GM18520 (cell line): ENCODE measurements at regions not wholly inside any gene's neighbourhood (a gene's known extent, or its start where the extent isn't known, plus 50 kb on each side); places are given as distances from the start of the nearest gene placed in this dataset.
"Not testable (repeated sequence)": the region's sequence is repeated elsewhere in the genome, so short reads cannot be mapped to it uniquely, and the experiment has no call there.

Experiments
- ATAC-seq: cut with Tn5 transposase; IDR thresholded peaks from one replicate; pipeline ENCODE4 v1.9.1; 2021; ENCODE audit not compliant: unreplicated experiment

DNA sequence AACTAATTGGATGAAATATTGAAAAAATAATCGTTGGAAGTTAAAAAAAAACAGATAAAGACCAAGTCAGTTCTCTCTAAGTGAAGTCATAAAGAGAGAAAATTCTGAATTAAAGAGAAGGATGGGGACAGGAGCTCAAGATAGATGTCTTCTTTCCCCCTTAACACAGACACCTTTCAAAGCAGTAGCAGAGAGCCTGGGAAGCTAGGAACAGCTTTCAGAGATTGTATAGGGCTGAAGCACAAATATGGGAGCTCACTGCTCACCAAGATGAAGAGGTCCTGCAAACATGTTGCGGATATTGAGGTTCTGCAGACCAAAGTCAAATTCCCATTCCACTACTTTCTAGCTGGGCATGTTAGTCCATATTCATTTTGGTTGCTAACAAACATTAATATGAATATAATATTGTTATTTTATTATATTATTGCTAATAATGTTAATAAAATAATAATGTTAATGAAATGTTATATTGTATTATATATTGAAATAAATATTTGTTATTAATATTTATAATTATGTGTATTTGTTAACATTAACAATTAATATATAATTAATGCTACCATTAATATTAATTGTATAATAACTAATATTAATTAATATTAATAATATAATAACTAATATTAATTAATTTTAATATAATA lies 319.1 kb downstream of the OXSM start:
- no peak for ATAC-seq

DNA sequence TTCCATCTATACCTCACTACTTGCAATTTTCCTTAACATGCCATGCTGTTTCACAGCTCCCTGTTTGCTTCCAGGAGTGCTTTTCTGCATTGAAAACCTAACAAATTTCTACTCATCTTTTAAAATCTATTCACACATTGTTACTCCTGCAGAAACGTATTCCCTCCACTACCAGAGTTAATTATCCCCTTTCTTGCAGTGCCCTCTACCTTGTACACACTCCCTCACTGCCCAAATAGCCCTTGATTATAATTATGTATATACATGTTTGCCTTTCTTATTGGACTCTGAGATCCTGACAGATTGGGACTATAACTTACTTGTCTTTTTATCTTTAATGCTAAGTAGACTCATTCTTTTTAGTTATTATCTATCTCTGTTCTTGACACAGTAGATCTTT lies 325.0 kb downstream of the OXSM start:
- no peak for ATAC-seq

DNA sequence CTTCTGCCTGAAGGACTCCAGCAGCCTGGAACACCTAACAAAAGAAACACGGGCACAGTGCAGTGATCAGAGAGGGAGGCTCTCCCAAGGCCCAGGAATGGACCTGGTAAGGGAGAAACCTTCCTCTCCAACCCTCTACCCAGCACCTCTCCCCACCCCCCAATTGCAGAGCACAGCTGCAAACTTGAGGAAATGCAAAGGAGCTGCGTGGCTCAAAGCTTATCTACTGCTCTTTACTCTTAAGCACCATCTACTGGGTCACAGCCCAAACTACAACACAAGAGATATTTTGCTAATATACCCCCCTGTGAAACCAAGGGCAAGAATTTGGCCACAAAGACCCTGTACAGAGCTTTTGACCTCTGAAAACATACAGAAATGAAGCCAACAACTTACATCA lies 328.3 kb downstream of the OXSM start:
- ATAC-seq: no peak

DNA sequence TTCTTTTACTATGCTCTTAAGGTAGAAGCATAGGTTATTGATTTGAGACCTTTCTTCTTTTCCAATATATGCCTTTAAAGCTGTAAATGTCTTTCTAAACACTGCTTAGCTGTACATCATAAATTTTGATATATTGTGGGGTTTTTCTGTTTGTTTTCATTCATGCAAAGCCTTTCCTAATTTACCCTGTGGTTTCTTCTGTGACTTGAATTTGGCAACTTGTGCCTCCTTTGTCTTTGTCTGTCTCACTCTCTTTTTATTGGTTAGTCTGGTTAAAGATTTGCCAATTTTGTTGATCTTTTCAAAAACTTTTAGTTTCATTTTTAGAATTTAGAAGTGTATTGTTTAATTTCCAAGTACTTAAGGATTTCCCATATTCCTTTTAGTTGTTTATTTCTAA lies 343.1 kb downstream of the OXSM start:
- no peak for ATAC-seq

DNA sequence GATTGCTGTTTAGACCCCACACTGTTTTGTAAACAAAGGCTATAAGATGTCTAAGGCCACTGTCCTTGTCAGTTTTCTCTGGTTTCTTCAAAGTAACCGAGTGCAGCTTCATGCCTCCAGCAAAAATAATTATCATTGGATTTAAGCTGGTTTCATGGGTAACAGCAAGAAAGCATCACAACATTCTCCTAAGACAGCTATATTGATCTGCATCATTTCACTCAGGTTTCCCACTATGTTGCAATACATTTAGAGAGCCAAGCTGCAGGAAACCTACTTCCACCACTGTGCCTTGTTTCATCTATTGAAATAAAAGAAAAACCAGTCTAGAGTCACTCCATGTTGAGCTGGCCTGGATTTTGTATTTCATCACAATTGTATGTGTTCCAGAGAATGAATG lies 351.4 kb downstream of the OXSM start:
- ATAC-seq: no peak

DNA sequence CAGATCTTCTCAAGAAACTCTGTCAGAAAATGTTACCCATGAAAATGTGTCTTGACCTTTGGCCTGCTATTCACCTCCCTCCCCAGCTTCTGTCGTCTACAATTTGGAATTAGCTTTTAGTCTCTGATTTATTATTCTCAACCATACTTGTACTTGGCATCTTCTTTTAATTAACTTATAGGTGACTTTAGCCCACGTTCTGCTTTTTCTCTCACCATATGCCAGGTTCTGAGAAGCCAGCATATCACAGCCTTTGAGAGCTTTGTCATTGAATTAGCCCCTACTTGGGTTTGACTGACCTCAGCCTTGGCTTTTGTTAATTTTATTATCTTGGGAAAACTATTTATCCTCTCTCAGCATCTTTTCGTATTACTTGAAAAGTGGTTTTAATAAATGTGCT lies 355.9 kb downstream of the OXSM start:
- ATAC-seq: no peak

DNA sequence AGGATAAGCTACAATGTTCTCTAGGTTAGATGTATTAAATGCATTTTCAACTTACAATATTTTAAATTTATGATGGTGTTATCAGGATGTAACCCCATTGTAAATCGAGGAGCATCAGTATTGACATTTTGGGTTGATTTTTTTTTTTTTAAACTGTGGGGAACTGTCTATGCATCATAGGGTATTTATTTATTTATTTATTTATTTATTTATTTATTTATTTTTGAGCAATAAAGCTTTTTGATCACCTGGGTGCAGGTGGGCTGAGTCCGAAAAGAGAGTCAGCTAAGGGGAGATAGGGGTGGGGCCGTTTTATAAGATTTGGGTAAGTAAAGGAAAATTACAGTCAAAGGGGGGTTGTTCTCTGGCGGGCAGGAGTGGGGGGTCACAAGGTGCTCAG lies 367.5 kb downstream of the OXSM start:
- ATAC-seq: not testable (repeated sequence)

DNA sequence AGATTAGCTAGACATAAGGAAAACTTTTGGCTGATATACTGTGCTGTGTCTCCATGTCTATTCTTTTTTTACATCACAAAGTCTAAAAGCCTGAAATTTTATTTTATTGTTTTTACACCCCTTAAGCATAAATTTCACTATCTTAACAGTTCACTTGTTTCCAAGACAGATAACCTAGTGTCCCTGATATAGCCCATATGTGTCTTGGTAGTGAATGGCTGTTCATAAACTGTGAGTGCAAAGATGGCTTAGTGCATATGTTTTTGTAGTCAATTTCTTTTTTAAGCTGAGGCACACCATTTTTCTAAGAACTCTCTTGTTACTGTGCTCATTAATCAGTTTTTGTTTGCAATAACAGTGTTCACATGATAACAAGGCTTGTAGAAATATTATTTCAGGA lies 381.1 kb downstream of the OXSM start:
- ATAC-seq: no peak

DNA sequence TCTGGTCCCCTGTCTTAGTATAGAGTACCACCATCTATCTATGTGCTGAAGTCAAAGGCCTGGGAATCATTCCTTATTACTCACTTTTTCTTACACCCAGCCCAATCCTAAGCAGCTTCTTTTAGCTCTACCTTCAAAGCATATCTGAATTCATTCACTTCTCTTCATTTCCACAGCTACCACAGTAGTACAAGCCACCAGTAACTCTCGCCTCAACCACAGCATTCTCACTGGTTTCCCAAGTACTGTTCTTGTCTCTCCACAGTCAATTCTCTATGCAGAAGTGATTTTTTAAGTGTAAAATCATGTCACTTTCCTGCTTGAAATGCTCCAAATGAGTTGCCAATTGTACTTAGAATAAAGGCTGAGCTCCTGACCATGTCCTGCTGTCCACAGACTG lies 401.7 kb downstream of the OXSM start:
- no peak for ATAC-seq

DNA sequence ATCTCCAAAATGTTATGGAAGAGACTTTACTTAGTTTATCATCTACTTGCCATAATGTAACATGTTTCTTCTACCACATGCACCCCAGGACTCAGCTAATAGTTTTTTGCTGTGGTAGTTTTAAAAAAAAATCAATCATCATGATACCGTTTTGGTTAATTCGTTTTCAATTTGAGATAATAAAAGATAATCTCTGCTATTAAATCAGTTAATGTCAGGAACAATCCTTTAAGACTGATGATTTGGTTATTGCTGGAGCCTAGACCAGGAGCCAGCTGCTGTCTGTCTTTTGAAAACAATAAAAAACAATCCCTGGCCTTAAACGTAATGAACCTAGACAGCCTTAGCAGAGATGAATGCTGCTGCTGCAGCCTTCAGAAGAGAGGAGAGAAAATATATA lies 403.7 kb downstream of the OXSM start:
- ATAC-seq: no peak

DNA sequence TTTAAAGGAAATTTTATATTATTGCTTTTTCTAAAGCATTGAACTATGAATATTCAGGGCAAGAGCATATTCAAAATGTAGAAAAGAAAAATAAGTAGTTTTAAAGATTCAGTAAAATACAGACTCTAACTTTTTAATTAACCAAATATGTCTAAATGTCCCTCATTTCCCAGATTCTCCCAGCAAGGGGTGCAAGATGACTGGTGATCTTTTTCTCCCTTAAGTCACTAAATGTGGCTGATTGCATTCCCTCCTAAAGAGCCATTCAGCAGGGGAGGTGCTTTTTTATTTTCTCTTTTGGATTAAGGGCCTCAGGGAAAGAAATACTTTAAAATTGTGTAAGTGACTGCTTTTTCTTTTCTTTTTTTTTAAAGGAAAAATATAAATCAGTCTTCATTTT lies 406.9 kb downstream of the OXSM start:
- ATAC-seq: no peak

DNA sequence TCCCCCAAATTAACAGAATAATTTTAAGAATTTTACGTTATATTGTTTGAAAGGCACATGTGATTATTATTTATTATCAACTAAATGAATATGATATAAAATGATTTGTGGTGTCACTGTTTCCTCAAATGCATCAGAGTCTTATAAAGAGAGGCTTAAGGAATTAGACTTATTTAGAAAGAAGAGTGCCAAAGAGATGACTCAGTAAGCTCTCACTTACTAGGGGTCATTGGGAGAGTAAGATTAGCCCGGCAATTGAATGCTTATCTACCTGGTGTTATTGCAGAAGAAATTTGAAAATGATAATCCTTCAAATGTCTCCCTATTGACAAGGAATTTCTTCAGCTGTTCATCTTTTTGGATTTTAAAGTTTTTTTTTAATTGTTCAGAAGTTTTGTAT lies 408.7 kb downstream of the OXSM start:
- ATAC-seq: no peak

DNA sequence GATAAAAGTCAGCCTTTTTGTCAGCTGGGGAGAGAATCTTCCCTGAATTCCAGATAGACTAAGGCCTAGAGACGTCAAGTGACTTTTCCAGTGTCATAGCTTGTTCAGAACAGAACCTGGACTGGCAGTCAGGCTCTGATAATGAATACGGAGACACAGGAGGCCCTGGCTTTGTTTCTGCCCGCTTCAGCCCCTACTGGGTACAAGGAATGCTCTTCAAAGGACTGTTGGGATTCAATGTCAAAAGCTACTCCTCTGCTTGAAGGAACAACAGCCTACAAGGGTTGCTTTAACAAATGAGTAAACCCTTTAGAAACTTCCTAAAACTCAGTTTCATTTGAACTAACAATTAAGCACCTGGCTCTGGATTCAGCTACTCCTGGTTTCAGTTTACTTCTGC lies 412.3 kb downstream of the OXSM start:
- no peak for ATAC-seq

DNA sequence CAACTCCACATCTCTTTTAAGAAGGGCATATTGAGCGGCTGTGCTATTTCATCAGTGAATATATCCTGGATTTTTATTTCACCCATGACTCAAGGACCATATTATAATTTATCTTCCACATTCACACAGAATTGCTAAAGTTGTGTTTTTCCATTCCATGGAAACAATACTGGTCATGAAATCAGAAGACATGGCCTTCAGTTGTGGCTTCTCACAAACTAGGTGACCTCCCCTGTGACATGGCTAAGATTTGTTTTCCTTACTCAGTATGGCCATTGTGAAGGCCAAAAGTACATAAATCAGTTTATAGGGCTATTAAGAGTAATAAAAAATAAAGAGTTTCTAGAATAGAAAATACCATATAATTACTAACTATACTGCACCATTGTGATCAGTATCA lies 415.6 kb downstream of the OXSM start:
- ATAC-seq: no peak

DNA sequence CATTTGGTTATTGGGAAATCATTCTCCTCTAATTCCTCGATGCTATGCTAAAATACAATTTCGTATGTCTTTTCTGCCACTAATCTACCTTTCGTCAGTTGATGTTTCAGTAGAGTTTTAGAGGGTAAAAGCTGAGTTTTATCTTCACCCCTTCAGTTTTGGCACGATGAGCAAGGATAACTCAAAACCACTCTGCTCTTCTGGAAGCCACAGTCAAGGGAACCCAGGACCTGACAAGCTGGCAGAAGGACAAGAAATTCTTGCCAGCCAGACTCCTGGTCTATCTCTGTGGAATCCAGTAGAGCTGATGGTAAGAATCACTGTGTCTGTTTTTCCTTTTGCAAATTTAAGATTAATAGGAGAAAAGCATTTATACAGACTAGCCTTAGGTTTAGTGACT lies 414.4 kb upstream of the LRRC3B start:
- ATAC-seq: no peak

DNA sequence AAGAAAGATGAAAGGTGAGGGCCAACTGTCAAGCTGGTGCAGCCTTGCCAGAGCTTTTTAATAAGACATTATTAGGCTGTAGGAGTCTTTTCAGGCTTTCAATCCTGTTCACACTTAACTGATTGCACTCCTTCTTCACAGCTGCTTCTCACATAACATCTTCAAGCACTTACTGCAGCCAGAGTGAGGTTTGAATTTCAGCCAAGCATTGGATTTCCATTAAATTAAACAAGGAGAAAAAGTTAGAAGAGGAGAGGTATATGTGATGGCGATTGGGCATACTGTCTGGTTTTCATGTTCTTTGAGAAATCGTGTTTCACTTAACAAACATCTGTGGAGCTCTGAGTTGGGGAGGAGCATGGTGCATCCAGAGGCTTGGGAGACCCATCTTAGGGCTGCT lies 392.8 kb upstream of the LRRC3B start:
- ATAC-seq: no peak

DNA sequence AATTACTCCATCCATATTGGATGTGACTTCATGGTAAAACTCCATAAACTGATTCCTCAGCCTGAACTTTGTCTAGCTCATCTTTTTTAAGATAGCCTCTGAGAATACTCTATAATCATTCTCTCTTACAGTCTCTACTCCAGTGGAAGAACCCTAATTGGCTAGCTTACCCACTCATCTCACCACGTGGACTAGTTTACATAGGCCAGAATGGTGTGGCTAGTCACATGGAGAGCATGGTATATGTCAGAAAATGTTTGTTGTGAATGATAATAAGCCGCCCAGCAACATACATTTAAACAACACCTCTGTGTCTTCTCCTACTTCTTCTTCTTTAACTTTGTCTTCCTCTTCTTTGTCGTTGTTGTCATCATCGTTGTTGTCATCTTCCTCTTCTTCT lies 389.2 kb upstream of the LRRC3B start:
- no peak for ATAC-seq

DNA sequence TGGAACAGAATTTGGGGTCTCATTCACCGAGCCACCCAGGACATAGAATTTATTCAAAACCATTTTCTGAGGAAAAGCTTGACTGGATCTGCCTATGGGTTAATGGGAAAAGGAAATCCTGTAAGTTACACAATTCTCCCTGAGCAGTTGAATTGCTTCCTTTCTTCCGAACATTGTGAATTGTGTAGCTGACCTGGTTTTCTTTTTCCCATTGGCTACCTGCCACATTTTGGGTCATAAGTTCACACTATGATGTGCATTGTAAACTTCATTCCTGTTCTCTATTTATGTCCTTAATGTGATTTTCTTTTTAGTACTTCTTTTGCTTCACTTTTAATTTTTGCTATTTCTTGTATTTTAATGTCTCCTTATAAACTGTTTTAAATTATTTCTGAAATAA lies 386.0 kb upstream of the LRRC3B start:
- ATAC-seq: no peak

DNA sequence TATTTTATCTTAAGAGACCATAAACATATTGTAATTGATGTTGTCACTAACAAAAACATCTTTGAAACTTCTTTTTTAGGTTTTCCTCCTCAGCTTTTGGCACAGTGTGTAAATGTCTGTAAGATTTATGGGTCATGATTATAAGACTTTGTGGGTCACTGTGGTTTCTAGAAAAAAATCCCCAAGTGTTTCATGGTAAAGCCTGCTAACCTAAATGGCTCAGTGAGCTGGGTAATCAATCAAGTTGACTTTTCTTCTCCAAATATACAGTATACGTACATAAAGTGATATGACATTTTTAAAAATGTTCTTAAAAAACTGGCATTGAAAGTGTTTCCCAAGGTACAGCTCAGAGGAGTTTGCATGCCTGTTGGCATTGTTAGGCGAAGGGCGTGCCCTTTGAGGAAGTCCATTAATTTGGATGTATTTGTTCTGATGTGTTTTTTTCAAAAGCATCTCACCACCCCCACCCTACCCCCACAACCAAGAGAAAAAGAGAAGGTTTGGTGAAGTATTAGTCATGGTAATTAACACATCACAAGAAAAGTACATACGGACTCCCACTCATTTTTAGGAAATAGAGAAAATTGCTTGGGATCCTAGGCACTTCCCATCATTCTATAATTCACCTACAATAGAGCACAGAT lies 385.4 kb upstream of the LRRC3B start:
- no peak for ATAC-seq

DNA sequence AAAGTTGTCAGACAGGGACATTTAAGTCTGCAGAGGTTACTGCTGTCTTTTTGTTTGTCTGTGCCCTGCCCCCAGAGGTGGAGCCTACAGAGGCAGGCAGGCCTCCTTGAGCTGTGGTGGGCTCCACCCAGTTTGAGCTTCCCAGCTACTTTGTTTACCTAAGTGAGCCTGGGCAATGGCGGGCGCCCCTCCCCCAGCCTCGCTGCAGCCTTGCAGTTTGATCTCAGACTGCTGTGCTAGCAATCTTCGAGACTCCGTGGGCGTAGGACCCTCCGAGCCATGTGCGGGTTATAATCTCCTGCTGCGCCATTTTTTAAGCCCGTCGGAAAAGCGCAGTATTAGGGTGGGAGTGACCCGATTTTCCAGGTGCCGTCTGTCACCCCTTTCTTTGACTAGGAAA lies 378.0 kb upstream of the LRRC3B start:
- ATAC-seq: not testable (repeated sequence)

DNA sequence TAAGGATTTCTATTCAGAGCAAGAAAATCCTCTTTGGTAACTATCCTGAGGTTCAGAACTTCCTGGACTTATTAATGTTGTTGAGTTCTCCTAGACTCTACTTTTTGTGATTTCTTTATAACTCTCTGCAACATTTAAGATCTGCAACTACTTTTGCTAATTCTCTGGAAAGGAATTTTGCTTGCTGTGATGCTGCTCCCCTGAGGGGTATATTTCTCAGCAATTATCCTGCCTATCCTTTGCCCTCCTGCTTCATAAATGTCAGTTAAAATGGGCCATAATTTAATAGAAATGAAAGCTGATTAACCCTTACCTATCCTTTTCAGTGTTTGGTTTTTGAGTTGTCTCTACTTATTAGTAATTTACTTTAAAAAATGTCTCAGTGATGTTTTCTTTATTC lies 377.3 kb upstream of the LRRC3B start:
- no peak for ATAC-seq

DNA sequence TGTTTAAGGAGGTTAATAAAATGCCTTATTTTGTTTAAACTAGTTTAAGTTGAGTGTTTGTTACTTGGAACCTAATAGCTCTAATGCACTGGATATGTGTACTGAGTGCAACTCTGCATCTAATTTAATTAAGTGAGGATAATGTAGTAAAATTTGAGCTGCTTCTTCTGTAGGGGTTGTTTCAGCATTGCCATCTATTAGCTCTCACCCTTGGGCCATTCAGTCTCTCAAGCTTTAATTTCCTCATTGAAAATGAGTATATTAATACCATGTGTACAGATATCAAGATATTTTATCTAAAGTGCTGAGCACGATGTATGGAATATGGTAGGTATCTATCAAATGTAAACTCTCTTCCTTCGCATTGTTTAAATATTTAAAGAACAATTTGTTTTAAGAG lies 375.7 kb upstream of the LRRC3B start:
- no peak for ATAC-seq

DNA sequence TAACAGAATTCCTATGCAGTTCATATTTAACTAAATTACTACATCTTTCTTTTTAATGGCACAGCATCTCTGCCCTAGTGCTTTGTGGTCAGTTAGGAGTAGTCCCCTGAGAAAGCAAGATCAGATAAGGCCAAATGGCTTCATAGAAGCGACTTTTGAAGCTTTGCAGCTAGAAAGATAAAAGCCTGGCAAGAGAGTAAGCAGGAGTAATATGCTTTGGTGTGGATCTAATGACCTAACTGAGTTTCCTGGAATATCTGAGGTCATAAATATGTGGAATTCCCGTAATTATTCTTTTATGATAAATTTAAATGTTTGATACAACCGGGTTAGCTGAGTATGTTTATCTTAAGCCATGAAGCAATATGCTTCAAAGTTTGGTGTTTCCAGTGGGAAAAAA lies 374.9 kb upstream of the LRRC3B start:
- ATAC-seq: no peak
